Cortex of kidney (tissue), 1 donor: ENCODE measurements at regions not wholly inside any gene's neighbourhood (a gene's known extent, or its start where the extent isn't known, plus 50 kb on each side); places are given as distances from the start of the nearest gene placed in this dataset.

Experiments
- DNase-seq: peaks from one replicate; lab custom pipeline; 2025; lab: John Stamatoyannopoulos, UW

GRCh38 chr12:126591533-126591932 lies 1526.3 kb downstream of the AACS start:
- no peak for DNase-seq

GRCh38 chr12:126601184-126602170 lies 1536.2 kb downstream of the AACS start:
- no peak for DNase-seq

- DNase-seq: no peak
Measured at GRCh38 chr12:126602612-126603011, 1537.4 kb downstream of the AACS start.

- no peak for DNase-seq
Measured at GRCh38 chr12:126607157-126607556, 1541.9 kb downstream of the AACS start.

- DNase-seq: no peak
Measured at GRCh38 chr12:126607867-126608266, 1542.6 kb downstream of the AACS start.

GRCh38 chr12:126608607-126609175 lies 1543.5 kb downstream of the AACS start:
- no peak for DNase-seq

GRCh38 chr12:126616441-126616840 lies 1551.2 kb downstream of the AACS start:
- DNase-seq: no peak

GRCh38 chr12:126617312-126617711 lies 1552.1 kb downstream of the AACS start:
- DNase-seq: no peak

- no peak for DNase-seq
Measured at GRCh38 chr12:126627596-126627995, 1562.4 kb downstream of the AACS start.

- no peak for DNase-seq
Measured at GRCh38 chr12:126636821-126637220, 1571.6 kb downstream of the AACS start.

- DNase-seq: no peak
Measured at GRCh38 chr12:126644236-126645020, 1579.2 kb downstream of the AACS start.

GRCh38 chr12:126648074-126648473 lies 1582.8 kb downstream of the AACS start:
- no peak for DNase-seq

GRCh38 chr12:126651133-126651532 lies 1585.9 kb downstream of the AACS start:
- DNase-seq: no peak

- no peak for DNase-seq
Measured at GRCh38 chr12:126663304-126664094, 1598.3 kb downstream of the AACS start.

GRCh38 chr12:126667339-126667738 lies 1599.6 kb upstream of the TMEM132C start:
- no peak for DNase-seq

GRCh38 chr12:126668538-126668937 lies 1598.4 kb upstream of the TMEM132C start:
- DNase-seq: no peak

GRCh38 chr12:126668961-126669360 lies 1598.0 kb upstream of the TMEM132C start:
- DNase-seq: no peak

- no peak for DNase-seq
Measured at GRCh38 chr12:126676434-126676833, 1590.5 kb upstream of the TMEM132C start.

GRCh38 chr12:126681676-126682075 lies 1585.3 kb upstream of the TMEM132C start:
- DNase-seq: no peak

GRCh38 chr12:126684703-126685102 lies 1582.3 kb upstream of the TMEM132C start:
- no peak for DNase-seq

GRCh38 chr12:126685636-126686035 lies 1581.3 kb upstream of the TMEM132C start:
- DNase-seq: no peak

- no peak for DNase-seq
Measured at GRCh38 chr12:126688556-126688955, 1578.4 kb upstream of the TMEM132C start.
